Parathyroid adenoma (tissue), 2 donors: ENCODE measurements at regions not wholly inside any gene's neighbourhood (a gene's known extent, or its start where the extent isn't known, plus 50 kb on each side); places are given as distances from the start of the nearest gene placed in this dataset.
"Not testable (repeated sequence)": the region's sequence is repeated elsewhere in the genome, so short reads cannot be mapped to it uniquely, and the experiment has no call there.

ENCODE experiments used
- H2AFZ ChIP-seq: fragments of 300-600 bp; sonication (generic); one replicate; pipeline ENCODE4 v1.7.0; 2017; ENCODE audit warnings: antibody characterized with exemption, mild to moderate bottlenecking
- H3K27ac ChIP-seq: fragments of 300-600 bp; sonication (generic); one replicate; pipeline ENCODE4 v1.7.0; 2017
- H3K27me3 ChIP-seq: fragments of 300-600 bp; sonication (generic); one replicate; pipeline ENCODE4 v1.7.0; 2017; ENCODE audit warnings: low read length; ENCODE audit not compliant: control insufficient read depth, insufficient read depth
- H3K36me3 ChIP-seq: fragments of 300-600 bp; sonication (generic); one replicate; pipeline ENCODE4 v1.7.0; 2017; ENCODE audit warnings: low read length; ENCODE audit not compliant: control insufficient read depth, insufficient read depth
- H3K4me1 ChIP-seq: fragments of 300-600 bp; sonication (generic); one replicate; pipeline ENCODE4 v1.7.0; 2017; ENCODE audit warnings: control low read depth
- H3K4me2 ChIP-seq: fragments of 300-600 bp; sonication (generic); one replicate; pipeline ENCODE4 v1.7.0; 2017; ENCODE audit warnings: low read length
- H3K4me3 ChIP-seq: fragments of 300-600 bp; sonication (generic); one replicate; pipeline ENCODE4 v1.7.0; 2017; ENCODE audit warnings: low read depth, low read length
- H3K79me2 ChIP-seq: fragments of 300-600 bp; sonication (generic); one replicate; pipeline ENCODE4 v1.7.0; 2017; ENCODE audit warnings: control low read depth
- H3K9ac ChIP-seq: fragments of 300-600 bp; sonication (generic); one replicate; pipeline ENCODE4 v1.7.0; 2017; ENCODE audit warnings: mild to moderate bottlenecking
- H3K9me3 ChIP-seq: fragments of 300-600 bp; sonication (generic); one replicate; pipeline ENCODE4 v1.7.0; 2017; ENCODE audit warnings: low read length; ENCODE audit not compliant: control insufficient read depth
- CTCF ChIP-seq: fragments of 300-600 bp; sonication (generic); IDR thresholded peaks from one replicate; pipeline ENCODE4 v1.7.0; 2017; ENCODE audit warnings: antibody characterized with exemption, mild to moderate bottlenecking
- donor health status: primary hyperparathyroidism.

GRCh38 chr14:37784827-37785223 is 189.4 kb downstream of the TTC6 start:
- H3K4me2 ChIP-seq, H3K36me3 ChIP-seq, H3K27ac ChIP-seq, H3K9ac ChIP-seq, H3K27me3 ChIP-seq, H3K4me1 ChIP-seq, H2AFZ ChIP-seq, H3K79me2 ChIP-seq, H3K4me3 ChIP-seq, H3K9me3 ChIP-seq: not testable (repeated sequence)

- not testable (repeated sequence) for H2AFZ ChIP-seq, H3K4me2 ChIP-seq, H3K9me3 ChIP-seq, H3K27ac ChIP-seq, H3K36me3 ChIP-seq, H3K9ac ChIP-seq, H3K4me3 ChIP-seq, H3K27me3 ChIP-seq, H3K79me2 ChIP-seq, H3K4me1 ChIP-seq
These were observed 189.9 kb downstream of the TTC6 start for GRCh38 chr14:37785298-37785697.

GRCh38 chr14:37786114-37786625 is 190.7 kb downstream of the TTC6 start:
- H3K9me3 ChIP-seq, H3K36me3 ChIP-seq, H3K79me2 ChIP-seq, H3K9ac ChIP-seq, H3K4me2 ChIP-seq, H2AFZ ChIP-seq, H3K27me3 ChIP-seq, H3K27ac ChIP-seq, H3K4me1 ChIP-seq, H3K4me3 ChIP-seq: not testable (repeated sequence)

- Histone ChIP-seq H3K9me3 (no peaks in the 10 kb centered on the region), H3K27ac (no peak overlapping the region), H3K79me2 (no peaks in the 10 kb centered on the region), H2AFZ (no peak overlapping the region), H3K4me2 (no peak overlapping the region), H3K27me3 (no peaks in the 10 kb centered on the region), H3K4me1 (no peaks in the 10 kb centered on the region), H3K4me3 (no peak overlapping the region), H3K36me3 (no peaks in the 10 kb centered on the region), H3K9ac (no peak overlapping the region)
- TF ChIP-seq CTCF = no peak
These were observed 192.6 kb downstream of the TTC6 start for GRCh38 chr14:37787879-37788494.

GRCh38 chr14:37791384-37792036 is 196.1 kb downstream of the TTC6 start:
- Histone ChIP-seq H3K27ac (no peak overlapping the region), H3K4me1 (no peaks in the 10 kb centered on the region), H3K4me3 (no peak overlapping the region), H3K36me3 (no peaks in the 10 kb centered on the region), H3K79me2 (no peaks in the 10 kb centered on the region), H2AFZ (no peak overlapping the region), H3K27me3 (no peaks in the 10 kb centered on the region), H3K9ac (no peak overlapping the region), H3K4me2 (no peak overlapping the region), H3K9me3 (no peaks in the 10 kb centered on the region)
- no peak for TF ChIP-seq CTCF

GRCh38 chr14:37792124-37792523 is 196.7 kb downstream of the TTC6 start:
- Histone ChIP-seq H3K4me1 (no peaks in the 10 kb centered on the region), H3K4me2 (no peak overlapping the region), H3K36me3 (no peaks in the 10 kb centered on the region), H3K27me3 (no peaks in the 10 kb centered on the region), H3K27ac (no peak overlapping the region), H2AFZ (no peak overlapping the region), H3K9me3 (no peaks in the 10 kb centered on the region), H3K4me3 (no peak overlapping the region), H3K79me2 (no peaks in the 10 kb centered on the region), H3K9ac (no peak overlapping the region)
- no peak for TF ChIP-seq CTCF
